Upper lobe of left lung (tissue), 4 donors: ENCODE measurements at regions not wholly inside any gene's neighbourhood (a gene's known extent, or its start where the extent isn't known, plus 50 kb on each side); places are given as distances from the start of the nearest gene placed in this dataset.

Source experiments
- CTCF ChIP-seq, 6 experiments: fragments of 450-650 bp in 4 of 6; fragments of 200-600 bp in 2 of 6; sonication (generic) in 2 of 6; IDR thresholded peaks; one replicate each; pipeline ENCODE4 v1.5.1; 2016 to 2019; ENCODE audit warnings: antibody characterized with exemption in 6 of 6
- POLR2AphosphoS5 ChIP-seq, 2 donors: sonication (generic); formaldehyde crosslinking; IDR thresholded peaks; one replicate each; pipeline ENCODE4 v1.5.1; 2017; ENCODE audit warnings: antibody characterized with exemption in 2 of 2

GRCh38 chr6:66931787-66932186 is 1224.8 kb upstream of the EYS start:
- TF ChIP-seq CTCF (IDR thresholded peaks at IDR 0.05) (no peak), POLR2AphosphoS5 (IDR thresholded peaks at IDR 0.05) (no peak)
